ENCODE measurements at regions not wholly inside any gene's neighbourhood (a gene's known extent, or its start where the extent isn't known, plus 50 kb on each side); places are given as distances from the start of the nearest gene placed in this dataset.

DNA sequence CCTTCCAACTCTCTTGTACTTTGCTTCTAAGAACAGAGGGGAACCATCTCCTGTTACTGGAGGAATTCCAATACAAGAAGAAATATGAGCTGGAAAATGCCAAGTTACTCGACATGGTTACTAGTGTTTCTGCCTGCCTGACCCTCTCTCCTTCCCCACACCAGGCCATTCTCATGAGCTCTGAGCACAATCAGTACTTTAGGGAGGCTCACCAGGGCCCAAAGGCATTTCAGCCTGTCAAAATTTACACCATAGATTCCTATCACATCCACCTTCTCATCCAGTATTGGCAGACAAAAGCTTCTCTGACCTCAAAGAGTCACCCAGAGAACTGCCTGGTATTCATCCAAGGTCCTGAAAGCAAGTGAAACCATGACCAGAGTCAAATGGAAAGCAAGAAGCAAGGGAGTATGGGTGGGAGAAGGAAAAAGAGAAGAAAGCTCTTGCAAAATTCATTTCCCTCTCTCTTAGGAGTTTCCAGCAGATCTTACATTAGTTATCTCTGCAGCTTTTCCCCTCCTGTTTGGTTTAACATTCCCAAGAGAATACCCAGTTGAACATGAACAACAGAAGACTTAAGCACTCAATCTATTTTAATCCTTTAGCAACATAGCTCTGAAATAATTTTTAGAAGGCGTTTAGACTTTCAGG, 58.7 kb upstream of the NCAM1 start:
- TF ChIP-seq POLR2A (IDR thresholded peaks at IDR 0.05; ENCODE audit: low read length): no peak
- TF ChIP-seq GATA1 (IDR thresholded peaks at IDR 0.05; ENCODE audit: low read depth, low read length): no peak

Measured in erythroblast (primary cell).